Glutamatergic neuron (in vitro differentiated cells): ENCODE measurements at regions not wholly inside any gene's neighbourhood (a gene's known extent, or its start where the extent isn't known, plus 50 kb on each side); places are given as distances from the start of the nearest gene placed in this dataset.

Experiments
- DNase-seq: peaks from one replicate; pipeline ENCODE4 v3.0.0; 2022
- H3K27ac Mint-ChIP-seq: one replicate; pipeline ENCODE4 v1.8.0; 2020; ENCODE audit warnings: mild to moderate bottlenecking, mixed read lengths, inconsistent platforms; ENCODE audit not compliant: unreplicated experiment
- H3K27me3 Mint-ChIP-seq: one replicate; pipeline ENCODE4 v1.8.0; 2020; ENCODE audit warnings: mild to moderate bottlenecking, moderate library complexity, mixed read lengths, inconsistent platforms; ENCODE audit not compliant: unreplicated experiment
- H3K36me3 Mint-ChIP-seq: one replicate; pipeline ENCODE4 v1.8.0; 2020; ENCODE audit warnings: mild to moderate bottlenecking, mixed read lengths, inconsistent platforms; ENCODE audit not compliant: unreplicated experiment
- H3K4me1 Mint-ChIP-seq: one replicate; pipeline ENCODE4 v1.8.0; 2020; ENCODE audit warnings: mild to moderate bottlenecking, low read depth, mixed read lengths, inconsistent platforms; ENCODE audit not compliant: unreplicated experiment
- H3K4me3 Mint-ChIP-seq: one replicate; pipeline ENCODE4 v1.8.0; 2020; ENCODE audit warnings: mild to moderate bottlenecking, mixed read lengths, inconsistent platforms; ENCODE audit not compliant: unreplicated experiment
- H3K9me3 Mint-ChIP-seq: one replicate; pipeline ENCODE4 v1.8.0; 2020; ENCODE audit warnings: mild to moderate bottlenecking, moderate library complexity, mixed read lengths, inconsistent platforms; ENCODE audit not compliant: unreplicated experiment
- CTCF ChIP-seq: fragments of 200-600 bp; sonication (generic); IDR thresholded peaks from one replicate; pipeline ENCODE4 v1.5.0; 2021; ENCODE audit not compliant: partially characterized antibody, unreplicated experiment

- H3K4me3 Mint-ChIP-seq = no peak overlapping the region
- TF ChIP-seq CTCF = no peak
- H3K27me3 Mint-ChIP-seq = no peaks in the 10 kb centered on the region
- DNase-seq = no peak
- no peaks in the 10 kb centered on the region for H3K9me3 Mint-ChIP-seq
- no peaks in the 10 kb centered on the region for H3K36me3 Mint-ChIP-seq
- no peak overlapping the region for H3K27ac Mint-ChIP-seq
- H3K4me1 Mint-ChIP-seq = no peaks in the 10 kb centered on the region
Measured at GRCh38 chr5:174245516-174246075, 200.1 kb downstream of the NSG2 start.

GRCh38 chr5:174246743-174247142, 201.2 kb downstream of the NSG2 start:
- no peak for TF ChIP-seq CTCF
- no peak overlapping the region for H3K27ac Mint-ChIP-seq
- DNase-seq = no peak
- no peaks in the 10 kb centered on the region for H3K36me3 Mint-ChIP-seq
- H3K9me3 Mint-ChIP-seq = no peaks in the 10 kb centered on the region
- peaks cover 5% of the 10 kb centered on the region for H3K4me1 Mint-ChIP-seq
- peaks cover 1% of the 10 kb centered on the region for H3K27me3 Mint-ChIP-seq
- no peak overlapping the region for H3K4me3 Mint-ChIP-seq

- Mint-ChIP-seq H3K9me3 (no peaks in the 10 kb centered on the region), H3K4me3 (no peak overlapping the region), H3K36me3 (no peaks in the 10 kb centered on the region), H3K27ac (no peak overlapping the region), H3K4me1 (peaks cover 8% of the 10 kb centered on the region), H3K27me3 (peaks cover 1% of the 10 kb centered on the region)
- TF ChIP-seq CTCF = no peak
- DNase-seq = no peak
Measured at GRCh38 chr5:174247301-174247700, 201.8 kb downstream of the NSG2 start.

- Mint-ChIP-seq H3K4me1 (peaks cover 8% of the 10 kb centered on the region), H3K36me3 (no peaks in the 10 kb centered on the region), H3K4me3 (no peak overlapping the region), H3K27ac (peak overlapping the region; percentile 39), H3K9me3 (no peaks in the 10 kb centered on the region), H3K27me3 (peaks cover 1% of the 10 kb centered on the region)
- TF ChIP-seq CTCF = no peak
- DNase-seq = no peak
Measured at GRCh38 chr5:174251305-174252000, 205.9 kb downstream of the NSG2 start.

GRCh38 chr5:174252121-174252520, 206.6 kb downstream of the NSG2 start:
- H3K4me1 Mint-ChIP-seq = peaks cover 8% of the 10 kb centered on the region
- no peak for DNase-seq
- no peak overlapping the region for H3K27ac Mint-ChIP-seq
- H3K27me3 Mint-ChIP-seq = peaks cover 1% of the 10 kb centered on the region
- no peak for TF ChIP-seq CTCF
- H3K36me3 Mint-ChIP-seq = no peaks in the 10 kb centered on the region
- no peaks in the 10 kb centered on the region for H3K9me3 Mint-ChIP-seq
- H3K4me3 Mint-ChIP-seq = no peak overlapping the region
